GM21825 (cell line): ENCODE measurements at regions not wholly inside any gene's neighbourhood (a gene's known extent, or its start where the extent isn't known, plus 50 kb on each side); places are given as distances from the start of the nearest gene placed in this dataset.
"Not testable (repeated sequence)": the region's sequence is repeated elsewhere in the genome, so short reads cannot be mapped to it uniquely, and the experiment has no call there.

Experiments
- ATAC-seq: cut with Tn5 transposase; IDR thresholded peaks from one replicate; pipeline ENCODE4 v1.9.1; 2021; ENCODE audit warnings: mild to moderate bottlenecking, moderate library complexity; ENCODE audit not compliant: unreplicated experiment

GRCh38 chr17:16870253-16871245 is 101.4 kb downstream of the TNFRSF13B start:
- ATAC-seq, result no peak

- not testable (repeated sequence) for ATAC-seq
Measured at GRCh38 chr17:16869531-16870252, 102.2 kb downstream of the TNFRSF13B start.

DNA sequence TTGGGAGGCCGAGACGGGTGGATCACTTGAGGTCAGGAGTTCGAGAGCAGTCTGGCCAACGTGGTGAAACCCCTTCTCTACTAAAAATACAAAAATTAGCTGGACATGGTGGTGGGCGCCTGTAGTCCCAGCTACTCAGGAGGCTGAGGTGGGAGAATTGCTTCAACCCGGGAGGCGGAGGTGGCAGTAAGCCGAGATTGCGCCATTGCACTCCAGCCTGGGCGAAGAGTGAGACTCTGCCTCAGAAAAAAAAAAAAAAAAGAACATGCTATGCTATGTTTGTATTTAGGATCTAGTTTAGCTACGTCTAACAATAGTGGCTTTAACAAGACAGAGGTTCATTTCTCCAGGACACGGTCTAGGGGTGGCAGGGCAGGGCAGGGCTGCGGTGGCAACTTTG is 103.3 kb downstream of the TNFRSF13B start:
- ATAC-seq, result not testable (repeated sequence)

GRCh38 chr17:16867545-16867944 is 104.4 kb downstream of the TNFRSF13B start:
- ATAC-seq, result not testable (repeated sequence)

DNA sequence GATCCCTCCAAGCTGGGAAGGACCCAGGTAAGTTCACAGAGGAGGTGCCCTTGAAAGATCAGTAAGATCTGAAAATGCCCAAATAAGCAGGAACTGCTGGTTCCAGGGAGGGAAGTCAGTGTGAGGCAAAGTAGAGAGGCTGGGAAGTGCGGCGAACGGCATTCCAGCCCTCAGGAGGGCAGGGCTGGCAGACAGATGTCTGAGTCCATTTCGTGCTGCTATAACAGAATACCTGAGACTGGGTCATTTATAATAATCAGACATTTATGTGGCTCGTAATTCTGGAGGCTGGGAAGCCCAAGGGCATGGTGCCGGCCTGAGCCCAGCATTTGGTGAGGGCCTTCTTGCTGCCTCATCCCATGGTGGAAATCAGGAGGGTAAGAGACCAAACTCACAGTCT is 105.1 kb downstream of the TNFRSF13B start:
- ATAC-seq, result not testable (repeated sequence)

GRCh38 chr17:16866436-16866835 is 105.5 kb downstream of the TNFRSF13B start:
- no peak for ATAC-seq

DNA sequence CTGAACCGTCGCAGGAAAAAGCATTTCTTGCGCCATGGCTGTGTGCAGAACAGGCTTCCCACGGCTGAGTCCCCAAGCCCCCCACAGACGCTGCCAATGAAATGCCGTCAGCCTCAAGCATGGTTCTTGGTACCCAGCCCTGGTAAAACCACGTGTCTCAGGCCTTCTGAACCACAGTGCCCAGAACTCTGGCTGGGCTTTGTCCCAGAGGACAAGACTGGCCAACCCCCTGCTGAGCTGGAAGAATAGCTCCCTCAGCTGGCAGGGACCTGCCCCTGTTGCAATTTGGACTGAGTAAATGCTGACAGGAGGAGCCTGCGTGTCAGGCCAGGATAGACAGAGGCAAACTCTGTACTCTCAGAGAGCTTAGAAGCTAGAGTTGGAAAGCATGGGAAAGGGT is 106.2 kb downstream of the TNFRSF13B start:
- not testable (repeated sequence) for ATAC-seq

DNA sequence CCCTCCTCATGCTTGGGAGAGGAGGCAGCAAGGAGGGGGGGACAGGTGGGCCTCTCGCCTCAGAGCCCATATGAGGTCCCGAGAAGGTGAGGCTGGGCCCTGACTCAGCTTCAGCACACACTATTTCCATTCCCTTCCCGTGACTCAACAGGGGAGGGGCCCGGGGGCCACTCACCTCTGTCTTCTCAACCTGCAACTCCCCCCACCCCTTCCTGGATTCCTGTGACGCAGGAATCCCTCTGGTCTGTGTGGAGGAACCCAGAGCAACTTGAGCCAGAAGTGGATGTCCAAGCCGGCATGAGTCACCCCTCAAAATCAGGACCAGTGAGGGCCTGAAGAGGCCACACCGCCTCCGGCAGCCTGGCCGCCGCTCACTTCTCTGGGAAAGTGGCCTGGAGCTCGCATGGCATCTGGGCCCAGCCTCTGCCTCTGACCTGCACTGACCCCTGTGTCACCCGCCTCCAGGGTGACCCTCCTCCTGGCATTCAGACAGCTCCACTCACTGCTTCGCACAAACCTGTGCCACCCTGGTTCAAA is 106.8 kb downstream of the TNFRSF13B start:
- not testable (repeated sequence) for ATAC-seq

GRCh38 chr17:16864462-16865076 is 107.3 kb downstream of the TNFRSF13B start:
- not testable (repeated sequence) for ATAC-seq

- ATAC-seq, result not testable (repeated sequence)
Measured at GRCh38 chr17:16861152-16861551, 110.8 kb downstream of the TNFRSF13B start.

GRCh38 chr17:16860467-16860866 is 111.5 kb downstream of the TNFRSF13B start:
- ATAC-seq, result not testable (repeated sequence)

DNA sequence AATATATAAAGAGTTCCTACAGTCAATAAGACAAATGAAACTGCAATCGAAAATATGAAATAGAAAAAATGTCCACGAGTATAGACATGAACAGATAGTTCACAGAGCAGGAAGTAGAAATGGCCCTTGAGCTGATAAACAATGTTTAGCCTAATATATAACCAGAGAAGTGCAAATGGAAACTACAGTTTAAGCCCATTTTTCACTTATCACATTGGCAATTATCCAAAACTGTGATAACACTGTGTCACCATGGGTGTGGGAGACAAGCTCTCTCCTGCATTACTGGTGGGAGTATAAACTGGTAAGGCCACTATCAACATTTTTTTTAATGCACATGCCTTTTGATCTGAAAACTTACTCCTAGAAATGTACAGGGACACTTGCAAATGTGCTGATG is 112.4 kb downstream of the TNFRSF13B start:
- ATAC-seq, result not testable (repeated sequence)

DNA sequence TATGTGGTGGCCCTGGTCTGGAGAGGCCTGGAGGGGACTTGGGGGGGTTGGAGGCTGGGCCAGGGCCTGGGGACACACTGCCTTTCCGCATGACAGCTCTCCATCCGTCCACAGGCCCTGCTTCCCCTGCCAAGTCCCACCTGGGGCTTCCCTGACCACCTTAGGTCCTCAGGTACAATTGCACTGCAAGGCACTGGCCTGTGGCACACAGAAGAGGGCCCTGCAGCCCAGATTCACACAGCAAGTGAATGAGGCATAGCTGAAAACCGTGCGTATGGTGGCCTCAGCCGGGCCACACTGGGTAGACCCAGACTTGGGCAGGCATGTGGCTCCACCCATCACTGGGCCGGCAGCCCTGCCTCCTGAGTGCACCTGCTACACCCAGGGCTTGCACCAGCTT is 114.2 kb downstream of the TNFRSF13B start:
- not testable (repeated sequence) for ATAC-seq

DNA sequence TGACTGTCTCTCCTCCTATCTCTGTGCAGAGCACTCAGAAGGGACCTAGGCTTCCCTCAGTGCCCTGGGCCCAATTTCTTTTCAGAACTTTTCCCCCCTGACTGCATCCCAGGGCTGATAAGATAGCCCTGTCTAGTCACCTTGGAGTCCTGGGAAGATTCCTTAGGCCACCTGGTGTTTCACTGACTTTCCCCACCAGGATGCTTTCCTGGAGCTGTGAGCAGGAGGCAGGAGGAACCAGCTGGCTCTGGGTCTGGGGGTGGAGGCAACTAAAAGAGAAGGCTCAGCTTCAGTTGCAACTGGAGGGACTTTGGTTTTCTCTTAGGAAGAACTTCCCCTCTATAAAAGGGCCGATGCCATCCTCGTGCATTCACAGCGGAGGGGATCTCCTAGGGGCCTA is 115.1 kb downstream of the TNFRSF13B start:
- not testable (repeated sequence) for ATAC-seq

GRCh38 chr17:16856171-16856570 is 115.7 kb downstream of the TNFRSF13B start:
- not testable (repeated sequence) for ATAC-seq

DNA sequence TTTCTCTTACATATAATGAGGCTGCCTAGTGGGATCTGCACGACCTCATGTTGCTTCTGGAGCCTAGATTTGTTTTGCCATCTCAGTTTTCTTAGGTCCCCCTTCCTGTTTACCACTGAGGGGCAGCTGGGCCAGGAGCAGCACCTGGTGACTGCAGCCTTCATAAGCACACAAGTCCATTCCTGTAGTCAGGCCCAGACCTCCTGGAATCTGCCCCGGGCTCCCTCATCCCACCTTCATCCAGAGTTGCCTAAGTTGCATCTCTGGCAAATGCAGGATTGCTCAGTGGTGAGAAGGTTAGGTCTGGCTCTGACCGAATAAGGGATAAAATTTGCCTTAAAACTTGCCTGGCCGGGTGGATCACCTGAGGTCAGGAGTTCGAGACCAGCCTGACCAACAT is 117.3 kb downstream of the TNFRSF13B start:
- not testable (repeated sequence) for ATAC-seq

DNA sequence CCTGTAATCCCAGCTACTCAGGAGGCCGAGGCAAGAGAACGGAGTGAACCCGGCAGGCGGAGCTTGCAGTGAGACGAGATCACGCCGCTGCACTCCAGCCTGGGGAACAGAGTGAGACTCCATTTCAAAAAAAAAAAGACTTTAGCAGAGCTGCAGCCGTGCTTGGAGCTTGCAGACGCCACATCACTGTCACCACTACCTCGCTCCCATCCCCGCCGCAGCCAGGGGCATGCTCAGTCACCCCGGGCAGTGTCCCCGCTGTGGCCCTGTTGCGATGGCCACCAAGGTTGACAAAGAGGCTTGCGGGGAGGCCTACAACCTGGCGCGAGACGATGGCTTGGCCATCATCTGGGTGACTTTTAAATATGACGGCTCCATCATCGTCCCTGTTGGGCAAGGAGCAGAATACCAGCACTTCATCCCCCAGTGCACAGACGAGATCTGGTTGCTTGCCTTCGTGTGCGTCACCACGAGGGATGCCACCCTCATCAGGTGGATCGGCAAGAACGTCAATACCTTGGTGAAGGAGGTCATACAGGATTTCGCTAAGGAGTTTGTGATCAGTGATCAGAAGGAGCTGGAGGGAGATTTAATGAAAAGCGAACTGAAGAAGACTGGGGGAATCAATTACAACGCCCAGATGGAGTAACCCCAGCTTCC is 118.1 kb downstream of the TNFRSF13B start:
- no peak for ATAC-seq

DNA sequence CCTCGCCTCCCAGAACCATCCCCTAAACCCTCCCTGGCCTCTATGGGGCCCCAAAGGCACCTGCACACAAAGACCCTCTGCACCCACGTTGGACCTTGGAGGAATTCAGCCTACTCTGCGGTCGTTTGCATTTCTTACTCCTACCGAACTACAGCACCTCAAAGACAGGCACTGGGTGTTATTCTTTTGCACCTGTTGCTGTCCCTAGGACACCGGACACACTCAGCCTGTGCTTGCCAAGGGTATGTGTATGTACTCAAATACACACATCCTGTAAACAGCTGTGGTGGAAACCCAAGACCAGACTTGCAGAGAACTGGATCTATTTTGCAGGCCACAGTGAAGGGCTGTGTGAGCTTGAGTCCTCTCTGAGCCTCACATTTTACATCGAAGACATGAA is 122.1 kb downstream of the TNFRSF13B start:
- ATAC-seq, result not testable (repeated sequence)

DNA sequence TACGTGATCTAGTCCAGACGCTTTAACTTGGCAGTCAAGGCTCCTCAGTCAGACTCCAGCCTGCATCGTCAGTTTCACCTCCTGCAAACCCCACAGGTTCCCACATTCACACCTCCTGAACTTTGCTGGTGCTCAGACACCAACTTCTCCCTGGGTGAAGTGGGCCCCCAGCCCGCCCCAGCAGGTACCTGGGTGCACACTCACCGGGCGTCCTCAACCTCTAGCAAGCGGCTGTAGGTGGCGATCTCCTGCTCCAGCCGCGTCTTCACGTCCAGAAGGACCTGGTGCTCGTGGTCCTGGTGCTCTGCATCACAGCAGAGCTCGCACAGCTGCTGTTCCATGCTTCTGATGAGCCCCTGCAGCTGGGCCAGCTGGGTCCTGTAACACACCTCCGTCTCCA is 122.9 kb downstream of the TNFRSF13B start:
- ATAC-seq, result not testable (repeated sequence)

GRCh38 chr17:16845098-16845497 is 126.8 kb downstream of the TNFRSF13B start:
- not testable (repeated sequence) for ATAC-seq
